ENCODE measurements at regions not wholly inside any gene's neighbourhood (a gene's known extent, or its start where the extent isn't known, plus 50 kb on each side); places are given as distances from the start of the nearest gene placed in this dataset.

- TF ChIP-seq CTCF (IDR thresholded peaks at IDR 0.05) (no peak), POLR2A (IDR thresholded peaks at IDR 0.05) (no peak)
Measured at GRCh38 chr14:42994051-42994736, 1387.5 kb downstream of the LRFN5 start.

Data from thyroid gland (tissue), 4 donors.